NCI-H1694 (cell line): ENCODE measurements at regions not wholly inside any gene's neighbourhood (a gene's known extent, or its start where the extent isn't known, plus 50 kb on each side); places are given as distances from the start of the nearest gene placed in this dataset.

Source experiments
- DNase-seq: peaks from one replicate; lab custom pipeline; 2025; lab: John Stamatoyannopoulos, UW

- DNase-seq = no peak
These were observed 214.6 kb downstream of the FLRT2 start for GRCh38 chr14:85744573-85744972.

- no peak for DNase-seq
These were observed 202.1 kb downstream of the FLRT2 start for GRCh38 chr14:85732031-85732430.

GRCh38 chr14:85731186-85731585 is 201.2 kb downstream of the FLRT2 start:
- no peak for DNase-seq

GRCh38 chr14:85728476-85729065 is 198.6 kb downstream of the FLRT2 start:
- DNase-seq = no peak

- DNase-seq = no peak
These were observed 184.1 kb downstream of the FLRT2 start for GRCh38 chr14:85714069-85714468.

- DNase-seq = no peak
These were observed 181.7 kb downstream of the FLRT2 start for GRCh38 chr14:85711620-85712019.
